Lower leg skin (tissue), 3 donors: ENCODE measurements at regions not wholly inside any gene's neighbourhood (a gene's known extent, or its start where the extent isn't known, plus 50 kb on each side); places are given as distances from the start of the nearest gene placed in this dataset.

Experiments
- POLR2A ChIP-seq, 2 donors: fragments of 450-650 bp; IDR thresholded peaks; one replicate each; pipeline ENCODE4 v1.6.1; 2016 to 2017; ENCODE audit warnings: antibody characterized with exemption in 2 of 2, mild to moderate bottlenecking in 1 of 2, moderate library complexity in 1 of 2
- TF ChIP-seq, protein P1 (sequence below), 3 donors: fragments of 450-650 bp; IDR thresholded peaks; one replicate each; pipeline ENCODE4 v1.5.1; 2016; ENCODE audit warnings: antibody characterized with exemption in 3 of 3, mild to moderate bottlenecking in 3 of 3, moderate library complexity in 2 of 3

DNA sequence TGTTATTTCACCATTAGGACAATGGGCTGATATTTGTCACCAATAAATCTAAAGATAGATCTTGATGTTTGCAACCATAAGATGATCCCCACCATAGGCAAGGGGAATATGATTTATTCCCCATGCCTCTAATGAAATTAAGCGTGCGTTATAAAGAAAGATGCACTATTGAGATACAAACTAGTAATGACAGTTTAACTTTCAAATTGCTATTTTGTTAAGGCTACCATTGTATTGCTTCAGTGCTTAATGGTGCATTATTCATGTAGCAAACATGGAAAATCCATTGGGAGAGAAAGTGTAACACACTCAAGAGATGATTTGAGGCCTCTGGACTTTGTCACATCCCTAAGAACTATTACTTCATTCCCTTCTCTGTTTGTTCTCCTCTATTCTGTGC, 108.9 kb upstream of the TRABD2B start:
- TF ChIP-seq, protein P1, sequence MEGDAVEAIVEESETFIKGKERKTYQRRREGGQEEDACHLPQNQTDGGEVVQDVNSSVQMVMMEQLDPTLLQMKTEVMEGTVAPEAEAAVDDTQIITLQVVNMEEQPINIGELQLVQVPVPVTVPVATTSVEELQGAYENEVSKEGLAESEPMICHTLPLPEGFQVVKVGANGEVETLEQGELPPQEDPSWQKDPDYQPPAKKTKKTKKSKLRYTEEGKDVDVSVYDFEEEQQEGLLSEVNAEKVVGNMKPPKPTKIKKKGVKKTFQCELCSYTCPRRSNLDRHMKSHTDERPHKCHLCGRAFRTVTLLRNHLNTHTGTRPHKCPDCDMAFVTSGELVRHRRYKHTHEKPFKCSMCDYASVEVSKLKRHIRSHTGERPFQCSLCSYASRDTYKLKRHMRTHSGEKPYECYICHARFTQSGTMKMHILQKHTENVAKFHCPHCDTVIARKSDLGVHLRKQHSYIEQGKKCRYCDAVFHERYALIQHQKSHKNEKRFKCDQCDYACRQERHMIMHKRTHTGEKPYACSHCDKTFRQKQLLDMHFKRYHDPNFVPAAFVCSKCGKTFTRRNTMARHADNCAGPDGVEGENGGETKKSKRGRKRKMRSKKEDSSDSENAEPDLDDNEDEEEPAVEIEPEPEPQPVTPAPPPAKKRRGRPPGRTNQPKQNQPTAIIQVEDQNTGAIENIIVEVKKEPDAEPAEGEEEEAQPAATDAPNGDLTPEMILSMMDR (IDR thresholded peaks at IDR 0.05), result no peak
- TF ChIP-seq POLR2A (IDR thresholded peaks at IDR 0.05), result no peak
